Mesodermal cell (in vitro differentiated cells): ENCODE measurements at regions not wholly inside any gene's neighbourhood (a gene's known extent, or its start where the extent isn't known, plus 50 kb on each side); places are given as distances from the start of the nearest gene placed in this dataset.

ENCODE experiments used
- H3K27ac ChIP-seq: 2 replicates; pipeline ENCODE4 v1.7.0; 2013; ENCODE audit warnings: mild to moderate bottlenecking, low read depth, low read length, moderate library complexity; ENCODE audit not compliant: severe bottlenecking
- H3K36me3 ChIP-seq: 2 replicates; pipeline ENCODE4 v1.7.1; 2013; ENCODE audit warnings: mild to moderate bottlenecking, low read length, moderate library complexity; ENCODE audit not compliant: control insufficient read depth, insufficient read depth
- H3K4me1 ChIP-seq: one replicate; pipeline ENCODE4 v1.7.1; 2013; ENCODE audit warnings: mild to moderate bottlenecking, low read length; ENCODE audit not compliant: insufficient read depth, control insufficient read depth, poor library complexity, severe bottlenecking
- H3K4me3 ChIP-seq: 2 replicates; pipeline ENCODE4 v1.7.0; 2013; ENCODE audit warnings: low read length, control low read depth, mild to moderate bottlenecking; ENCODE audit not compliant: insufficient read depth, poor library complexity, severe bottlenecking; ENCODE audit errors: extremely low read depth
- H3K9me3 ChIP-seq: 2 replicates; pipeline ENCODE4 v1.7.1; 2013; ENCODE audit warnings: mild to moderate bottlenecking, low read length, moderate library complexity; ENCODE audit not compliant: control insufficient read depth
- WGBS, 2 experiments: methylation state at CpG; one replicate each; pipeline ENCODE4 v1.1.5; 2013; ENCODE audit warnings: missing lambda C conversion rate in 2 of 2; ENCODE audit not compliant: insufficient coverage in 2 of 2; 5-methylcytosine and 5-hydroxymethylcytosine counted together

- Histone ChIP-seq H3K9me3 (no peaks in the 10 kb centered on the region), H3K36me3 (no peaks in the 10 kb centered on the region), H3K27ac (no peak overlapping the region), H3K4me3 (no peak overlapping the region), H3K4me1 (no peaks in the 10 kb centered on the region)
- WGBS, 2 experiments: no CpG with 5 or more reads among the region's 3 CpGs
Measured at GRCh38 chr4:28636971-28637370, 1776.3 kb downstream of the STIM2 start.

- WGBS, 2 experiments: 100% methylated on average over 1 of the region's 2 CpGs; no CpG with 5 or more reads in 1 of the 2 experiments
- Histone ChIP-seq H3K4me3 (no peak overlapping the region), H3K4me1 (no peaks in the 10 kb centered on the region), H3K27ac (no peak overlapping the region), H3K9me3 (no peaks in the 10 kb centered on the region), H3K36me3 (no peaks in the 10 kb centered on the region)
Measured at GRCh38 chr4:28639747-28640146, 1779.1 kb downstream of the STIM2 start.

- no peaks in the 10 kb centered on the region for H3K9me3 ChIP-seq
- H3K4me3 ChIP-seq: no peak overlapping the region
- H3K4me1 ChIP-seq: no peaks in the 10 kb centered on the region
- H3K36me3 ChIP-seq: no peaks in the 10 kb centered on the region
- WGBS, 2 experiments: no CpG with 5 or more reads among the region's 3 CpGs
- H3K27ac ChIP-seq: no peak overlapping the region
Measured at GRCh38 chr4:28654618-28655017, 1794.0 kb downstream of the STIM2 start.

GRCh38 chr4:28665306-28665705 lies 1804.7 kb downstream of the STIM2 start:
- no peaks in the 10 kb centered on the region for H3K36me3 ChIP-seq
- no CpG with 5 or more reads among the region's 1 CpG for WGBS, 2 experiments

GRCh38 chr4:28675582-28675981 lies 1814.9 kb downstream of the STIM2 start:
- H3K4me1 ChIP-seq: no peaks in the 10 kb centered on the region
- no peak overlapping the region for H3K27ac ChIP-seq
- no peaks in the 10 kb centered on the region for H3K9me3 ChIP-seq
- H3K4me3 ChIP-seq: no peak overlapping the region
- no peaks in the 10 kb centered on the region for H3K36me3 ChIP-seq

More at GRCh38 chr4:28665306-28665705, 1804.7 kb downstream of the STIM2 start:
- no peaks in the 10 kb centered on the region for H3K4me1 ChIP-seq
- no peak overlapping the region for H3K4me3 ChIP-seq
- no peak overlapping the region for H3K27ac ChIP-seq
- H3K9me3 ChIP-seq: no peaks in the 10 kb centered on the region

DNA sequence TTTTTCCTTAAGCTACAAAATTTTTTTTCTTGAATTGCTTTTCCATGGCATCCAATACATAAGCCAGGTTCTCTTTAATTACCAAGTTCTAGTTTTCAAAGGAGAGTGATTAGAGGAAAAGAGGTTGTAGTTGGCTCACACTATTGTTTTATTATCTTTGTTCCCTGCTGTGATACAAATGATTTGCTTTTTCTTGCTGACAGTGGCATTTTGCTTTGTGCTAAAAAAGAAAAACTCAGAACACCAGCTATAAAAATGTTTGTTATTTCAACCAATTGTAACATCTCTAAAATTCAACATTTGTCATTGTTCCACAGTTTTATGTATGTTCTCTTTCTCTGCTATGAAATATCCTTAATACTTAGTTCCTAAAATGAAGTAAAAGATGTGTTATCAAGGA lies 1817.2 kb downstream of the STIM2 start:
- Histone ChIP-seq H3K27ac (no peak overlapping the region), H3K36me3 (no peaks in the 10 kb centered on the region), H3K9me3 (no peaks in the 10 kb centered on the region), H3K4me1 (no peaks in the 10 kb centered on the region), H3K4me3 (no peak overlapping the region)

GRCh38 chr4:28682847-28683246 lies 1822.2 kb downstream of the STIM2 start:
- H3K27ac ChIP-seq: no peak overlapping the region
- no CpG with 5 or more reads among the region's 1 CpG for WGBS, 2 experiments
- H3K9me3 ChIP-seq: no peaks in the 10 kb centered on the region
- H3K4me1 ChIP-seq: no peaks in the 10 kb centered on the region
- no peaks in the 10 kb centered on the region for H3K36me3 ChIP-seq
- H3K4me3 ChIP-seq: no peak overlapping the region

DNA sequence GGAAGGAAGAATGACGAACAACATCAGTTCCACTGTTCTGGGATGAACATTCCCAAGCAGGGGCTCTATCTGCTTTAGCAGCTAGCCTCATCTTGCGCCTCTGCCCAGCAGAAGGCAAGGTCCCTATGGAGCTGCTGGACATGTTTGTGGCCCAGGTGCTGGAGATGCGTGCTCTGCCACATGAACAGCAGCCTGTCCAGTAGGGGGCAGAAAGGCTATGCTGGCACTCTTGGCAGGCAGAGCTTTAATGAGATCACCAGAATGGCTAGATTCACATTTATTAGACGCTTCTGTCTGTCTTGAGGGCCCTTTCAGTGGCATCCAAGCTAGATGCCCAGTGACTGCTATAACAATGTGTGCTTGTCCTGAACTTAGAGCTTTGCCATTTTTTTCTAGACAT lies 1826.0 kb downstream of the STIM2 start:
- Histone ChIP-seq H3K36me3 (no peaks in the 10 kb centered on the region), H3K9me3 (no peaks in the 10 kb centered on the region), H3K27ac (no peak overlapping the region), H3K4me1 (no peaks in the 10 kb centered on the region), H3K4me3 (no peak overlapping the region)
- WGBS, 2 experiments: 69 to 77% methylated on average over 4 of the region's 4 CpGs

- H3K36me3 ChIP-seq: no peaks in the 10 kb centered on the region
- no peak overlapping the region for H3K27ac ChIP-seq
- no peaks in the 10 kb centered on the region for H3K9me3 ChIP-seq
- H3K4me3 ChIP-seq: no peak overlapping the region
- H3K4me1 ChIP-seq: no peaks in the 10 kb centered on the region
- WGBS, 2 experiments: 91 to 100% methylated on average over 1 of the region's 1 CpG
Measured at GRCh38 chr4:28690890-28691289, 1830.2 kb downstream of the STIM2 start.

DNA sequence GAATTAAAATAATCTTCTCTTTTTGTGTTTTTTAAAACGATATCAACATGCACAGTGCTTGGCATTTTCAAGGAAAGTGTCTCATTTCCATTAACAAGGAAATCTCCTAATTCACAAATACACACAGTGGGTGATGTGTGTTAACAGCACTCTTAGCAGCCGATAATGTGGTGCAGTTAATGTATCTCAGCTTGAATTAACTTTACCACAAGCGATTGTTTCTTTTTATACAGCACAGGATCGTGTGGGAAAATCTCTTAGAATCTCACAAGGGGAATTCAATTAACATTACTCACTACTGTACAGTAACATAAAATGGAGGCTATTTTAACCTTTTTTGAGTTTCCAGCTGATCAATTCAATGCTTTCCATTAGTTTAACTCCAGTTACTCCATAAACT lies 1841.9 kb downstream of the STIM2 start:
- no peak overlapping the region for H3K27ac ChIP-seq
- H3K4me1 ChIP-seq: no peaks in the 10 kb centered on the region
- no peaks in the 10 kb centered on the region for H3K36me3 ChIP-seq
- H3K4me3 ChIP-seq: no peak overlapping the region
- 100% methylated on average over 1 of the region's 4 CpGs; no CpG with 5 or more reads in 1 of the 2 experiments for WGBS, 2 experiments
- no peaks in the 10 kb centered on the region for H3K9me3 ChIP-seq

DNA sequence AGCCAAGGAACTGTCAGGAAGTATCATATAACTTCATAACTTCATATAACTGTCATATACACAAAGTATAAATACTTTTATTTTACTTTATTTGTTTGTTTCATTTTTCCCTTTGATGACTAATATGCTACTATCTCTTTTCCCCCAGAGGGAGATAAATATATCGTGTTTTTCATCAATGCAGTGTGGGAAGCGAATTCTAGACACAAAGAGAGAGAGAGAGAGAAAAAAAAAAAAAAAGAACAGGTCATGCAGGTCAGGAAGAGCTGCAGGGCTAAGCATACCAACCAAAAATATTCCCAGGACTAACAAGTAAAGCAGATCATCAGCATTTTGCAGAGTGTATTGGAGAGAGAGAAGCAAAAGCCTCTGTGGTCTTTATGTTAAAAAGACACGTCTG lies 1849.2 kb downstream of the STIM2 start:
- H3K27ac ChIP-seq: no peak overlapping the region
- H3K36me3 ChIP-seq: no peaks in the 10 kb centered on the region
- WGBS, 2 experiments: 100% methylated on average over 1 of the region's 3 CpGs; no CpG with 5 or more reads in 1 of the 2 experiments
- no peaks in the 10 kb centered on the region for H3K4me1 ChIP-seq
- H3K4me3 ChIP-seq: no peak overlapping the region
- peaks cover 12% of the 10 kb centered on the region for H3K9me3 ChIP-seq

GRCh38 chr4:28723371-28723770 lies 1862.7 kb downstream of the STIM2 start:
- Histone ChIP-seq H3K36me3 (no peaks in the 10 kb centered on the region), H3K9me3 (no peaks in the 10 kb centered on the region), H3K4me1 (no peaks in the 10 kb centered on the region), H3K4me3 (no peak overlapping the region), H3K27ac (no peak overlapping the region)
- 50 to 69% methylated on average over 3 of the region's 6 CpGs for WGBS, 2 experiments
